Fibroblast of pulmonary artery (primary cell): ENCODE measurements at regions not wholly inside any gene's neighbourhood (a gene's known extent, or its start where the extent isn't known, plus 50 kb on each side); places are given as distances from the start of the nearest gene placed in this dataset.
"Not testable (repeated sequence)": the region's sequence is repeated elsewhere in the genome, so short reads cannot be mapped to it uniquely, and the experiment has no call there.

ENCODE experiments used
- DNase-seq: peaks from one replicate; pipeline ENCODE4 v3.0.0-alpha.2; 2010; ENCODE audit warnings: low read depth
- H3K4me3 ChIP-seq: replicated peaks from 2 replicates; pipeline ENCODE4 v1.5.1; 2011; ENCODE audit warnings: low read depth, mild to moderate bottlenecking, control low read depth, low read length, moderate library complexity
- CTCF ChIP-seq: IDR thresholded peaks from 2 replicates; pipeline ENCODE4 v1.5.1; 2011; ENCODE audit warnings: mild to moderate bottlenecking, control low read depth, low read length, inconsistent platforms; ENCODE audit errors: missing control alignments

- TF ChIP-seq CTCF, result no peak
- no peak for DNase-seq
- no peak overlapping the region for H3K4me3 ChIP-seq
These were observed 1146.0 kb downstream of the UQCRFS1 start for GRCh38 chr19:28066988-28067387.

- no peak for DNase-seq
- H3K4me3 ChIP-seq, result no peak overlapping the region
- TF ChIP-seq CTCF, result no peak
These were observed 1146.8 kb downstream of the UQCRFS1 start for GRCh38 chr19:28066161-28066560.

- TF ChIP-seq CTCF, result no peak
- no peak for DNase-seq
- H3K4me3 ChIP-seq, result no peak overlapping the region
These were observed 1147.9 kb downstream of the UQCRFS1 start for GRCh38 chr19:28065026-28065425.

GRCh38 chr19:28063702-28064101 is 1149.2 kb downstream of the UQCRFS1 start:
- no peak for TF ChIP-seq CTCF
- no peak overlapping the region for H3K4me3 ChIP-seq
- no peak for DNase-seq

GRCh38 chr19:28061111-28061510 is 1151.8 kb downstream of the UQCRFS1 start:
- TF ChIP-seq CTCF, result no peak
- H3K4me3 ChIP-seq, result no peak overlapping the region
- DNase-seq, result no peak

GRCh38 chr19:28057026-28057425 is 1155.9 kb downstream of the UQCRFS1 start:
- H3K4me3 ChIP-seq, DNase-seq: not testable (repeated sequence)

- no peak overlapping the region for H3K4me3 ChIP-seq
- no peak for TF ChIP-seq CTCF
- DNase-seq, result no peak
These were observed 1161.9 kb downstream of the UQCRFS1 start for GRCh38 chr19:28051047-28051446.

GRCh38 chr19:28049875-28050274 is 1163.1 kb downstream of the UQCRFS1 start:
- TF ChIP-seq CTCF, result no peak
- no peak overlapping the region for H3K4me3 ChIP-seq

More at GRCh38 chr19:28049875-28050274, 1163.1 kb downstream of the UQCRFS1 start:
- DNase-seq, result no peak
